ENCODE measurements at regions not wholly inside any gene's neighbourhood (a gene's known extent, or its start where the extent isn't known, plus 50 kb on each side); places are given as distances from the start of the nearest gene placed in this dataset.
A peak's percentile ranks its signal among the peaks of the same experiment; 100 is the strongest.
"Not testable (repeated sequence)": the region's sequence is repeated elsewhere in the genome, so short reads cannot be mapped to it uniquely, and the experiment has no call there.

DNA sequence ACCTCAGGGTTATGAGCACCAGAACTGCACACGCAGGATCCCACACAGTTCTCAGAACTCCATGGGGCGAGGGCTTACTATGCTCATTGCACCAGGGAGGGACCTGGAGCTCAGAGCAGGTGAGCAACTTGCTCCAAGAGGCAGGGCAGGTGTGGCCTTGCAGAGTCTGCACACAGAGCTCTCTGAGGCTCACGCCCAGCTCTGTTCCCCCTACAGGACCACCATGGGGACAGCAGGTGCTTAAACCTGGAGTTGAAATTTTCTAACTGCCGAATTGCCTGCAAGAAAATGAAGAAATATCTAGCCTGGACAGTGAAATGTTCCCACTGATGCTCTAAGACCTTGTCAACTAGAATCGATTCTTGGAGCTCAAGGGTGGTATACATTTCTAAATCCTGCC lies 49.9 kb upstream of the MSMB start:
- not testable (repeated sequence) for DNase-seq

DNA sequence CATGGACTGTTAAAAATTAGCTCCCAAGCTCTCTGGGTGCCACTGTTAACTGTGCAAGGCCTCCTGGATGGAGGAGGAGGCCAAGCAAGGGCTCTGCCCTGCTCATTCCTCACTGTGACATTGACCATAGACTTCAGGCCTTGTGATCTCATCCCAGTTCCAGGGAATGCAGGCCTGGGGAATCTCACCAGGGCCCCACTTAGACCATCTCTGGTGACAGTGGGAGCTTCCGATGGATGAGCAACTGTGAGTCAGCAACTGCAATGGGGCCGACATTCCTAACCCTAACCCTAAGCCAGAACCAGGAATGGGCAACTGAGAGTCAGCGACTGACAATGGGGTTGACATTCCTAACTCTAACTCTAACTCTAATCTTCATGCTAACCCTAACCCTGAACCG lies 50.4 kb upstream of the MSMB start:
- DNase-seq, result no peak

DNA sequence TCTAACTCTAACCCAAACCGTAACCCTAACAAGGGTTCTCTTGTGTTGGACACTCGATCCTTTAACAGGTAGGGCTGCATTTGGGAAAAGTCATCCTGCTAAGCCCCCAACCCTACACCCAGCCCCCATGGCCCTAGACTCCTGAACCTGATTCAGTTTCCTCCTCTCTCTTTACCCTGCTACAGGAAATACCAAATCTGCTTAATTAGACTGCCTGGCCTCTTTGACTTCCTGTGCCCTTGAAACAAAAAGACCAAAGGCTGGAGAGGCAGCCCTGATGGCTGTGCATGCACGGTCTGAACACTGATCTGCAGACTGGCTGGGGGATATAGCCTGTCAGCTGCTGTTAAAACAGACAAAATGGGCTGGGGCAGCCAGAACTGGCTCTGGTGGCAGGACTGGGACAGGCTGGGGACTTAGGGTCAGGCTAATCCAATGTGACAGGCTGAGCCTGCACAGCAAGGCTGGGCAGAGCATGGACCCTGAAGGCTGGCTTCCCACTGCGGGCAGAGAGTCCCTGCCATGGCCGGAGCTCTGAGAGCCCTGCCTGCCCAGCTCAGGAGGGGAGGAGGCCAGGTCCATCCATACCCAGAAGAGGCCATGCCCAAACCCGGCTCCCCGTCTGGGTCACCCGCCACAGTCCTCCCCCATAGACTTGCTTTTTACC lies 51.0 kb upstream of the MSMB start:
- peak; percentile 45 for DNase-seq

DNA sequence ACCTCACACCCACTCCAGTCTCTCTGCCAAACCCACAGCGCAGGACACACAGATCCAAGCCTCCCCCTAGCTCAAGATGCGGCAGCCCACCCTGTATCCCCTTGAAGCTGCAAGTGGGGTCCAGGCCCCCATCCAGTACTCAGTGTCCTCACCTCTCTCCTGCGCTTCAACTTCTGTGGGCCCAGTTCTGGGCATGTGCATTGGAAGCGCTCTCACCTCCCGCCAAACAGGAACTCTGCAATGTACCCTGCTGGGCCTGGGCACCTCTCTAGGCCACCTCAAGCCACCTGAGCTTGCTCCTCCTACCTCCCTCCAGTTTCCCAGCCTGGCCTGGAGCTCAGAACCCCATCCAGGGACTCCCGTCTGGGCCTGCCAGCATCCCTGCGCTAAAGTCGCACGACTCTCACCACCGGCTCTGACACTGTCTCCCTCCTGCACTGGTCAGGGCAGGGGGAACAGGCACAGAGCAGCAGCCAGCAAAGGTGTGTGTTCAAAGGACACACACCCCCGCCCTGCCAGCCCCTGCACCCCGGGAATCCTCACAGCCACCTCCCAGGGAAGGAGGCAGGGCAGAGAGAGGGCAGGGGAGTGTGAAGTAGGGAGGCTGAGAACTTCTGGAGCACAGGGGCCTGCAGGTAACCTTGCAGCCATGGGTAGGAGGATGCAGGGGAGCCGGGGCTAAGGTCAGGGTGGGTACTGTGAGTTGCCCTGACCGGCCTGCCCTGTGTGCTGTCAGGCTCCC lies 51.7 kb upstream of the MSMB start:
- no peak for DNase-seq

DNA sequence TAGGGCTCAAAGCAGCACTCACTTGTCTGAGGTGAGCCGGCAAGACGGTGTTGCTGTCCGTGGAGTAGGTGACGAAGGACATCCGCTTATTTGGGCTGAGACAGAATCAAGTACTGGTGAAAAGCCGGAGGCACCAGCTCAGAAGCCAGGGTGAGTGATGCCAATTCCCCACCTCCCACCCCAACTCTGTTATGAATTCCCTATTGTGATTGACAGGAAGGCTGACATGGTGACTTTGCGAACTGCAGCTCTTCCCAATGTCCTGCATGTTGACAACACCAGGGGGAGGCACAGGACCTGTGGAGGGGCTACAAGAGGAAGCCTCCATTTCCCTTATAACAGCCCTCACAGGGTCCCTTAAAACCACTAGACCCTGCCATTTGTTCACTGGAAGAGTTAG lies 52.3 kb upstream of the MSMB start:
- DNase-seq, result no peak

GRCh38 chr10:46098925-46099324 lies 52.9 kb upstream of the MSMB start:
- DNase-seq, result not testable (repeated sequence)

DNA sequence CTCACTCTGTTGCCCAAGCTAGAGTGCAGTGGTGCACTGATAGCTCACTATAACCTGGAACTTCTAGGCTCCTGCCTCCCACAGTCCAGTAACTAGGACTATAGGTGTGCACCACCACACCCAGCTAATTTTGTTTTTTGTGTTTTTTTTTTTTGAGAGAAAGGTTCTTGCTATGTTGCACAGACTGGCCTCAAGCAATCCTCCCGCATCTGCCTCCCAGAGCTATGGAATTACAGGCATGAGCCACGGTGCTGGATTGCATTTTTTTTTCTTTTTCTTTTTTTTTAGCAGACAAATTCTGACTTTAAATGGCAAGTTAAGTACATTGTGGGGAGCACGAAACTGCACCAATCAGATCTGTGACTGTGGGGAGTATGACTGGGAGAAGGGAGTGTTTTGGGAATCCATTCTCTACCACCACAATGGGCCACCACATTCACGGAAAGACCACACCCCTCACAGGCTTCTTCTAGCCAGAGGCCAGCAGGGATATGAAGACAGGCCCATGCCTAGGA lies 58.1 kb upstream of the MSMB start:
- no peak for DNase-seq

- DNase-seq, result not testable (repeated sequence)
Measured at GRCh38 chr10:46105416-46105815, 59.3 kb upstream of the MSMB start.

DNA sequence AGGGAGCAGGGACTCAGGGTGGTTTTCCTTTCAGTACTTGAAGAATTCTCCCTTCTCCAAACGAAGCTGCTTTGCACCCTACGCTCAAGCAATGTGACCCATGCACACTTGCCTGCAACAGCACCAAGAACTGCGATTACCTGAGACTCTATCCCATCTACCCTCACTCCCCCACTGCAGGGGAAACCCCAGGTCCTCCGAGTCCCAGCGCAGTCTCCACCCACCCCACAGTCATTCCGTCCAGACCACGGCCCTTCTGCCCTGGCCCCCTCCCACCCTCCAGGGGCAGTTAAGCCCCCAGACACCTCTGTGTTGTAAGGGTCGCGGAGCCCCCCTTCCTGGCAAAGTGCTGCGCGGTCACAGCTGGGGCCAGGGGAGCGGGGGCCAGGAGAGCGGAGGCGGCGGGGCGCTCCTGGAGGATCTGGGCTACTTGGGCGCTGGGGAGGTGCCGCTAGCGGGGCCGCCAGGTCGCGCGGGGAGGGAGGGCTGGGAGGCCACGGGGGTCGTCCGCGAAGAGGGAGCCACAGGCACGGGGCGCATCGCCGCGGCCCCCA lies 59.9 kb upstream of the MSMB start:
- DNase-seq, result peak; percentile 26

DNA sequence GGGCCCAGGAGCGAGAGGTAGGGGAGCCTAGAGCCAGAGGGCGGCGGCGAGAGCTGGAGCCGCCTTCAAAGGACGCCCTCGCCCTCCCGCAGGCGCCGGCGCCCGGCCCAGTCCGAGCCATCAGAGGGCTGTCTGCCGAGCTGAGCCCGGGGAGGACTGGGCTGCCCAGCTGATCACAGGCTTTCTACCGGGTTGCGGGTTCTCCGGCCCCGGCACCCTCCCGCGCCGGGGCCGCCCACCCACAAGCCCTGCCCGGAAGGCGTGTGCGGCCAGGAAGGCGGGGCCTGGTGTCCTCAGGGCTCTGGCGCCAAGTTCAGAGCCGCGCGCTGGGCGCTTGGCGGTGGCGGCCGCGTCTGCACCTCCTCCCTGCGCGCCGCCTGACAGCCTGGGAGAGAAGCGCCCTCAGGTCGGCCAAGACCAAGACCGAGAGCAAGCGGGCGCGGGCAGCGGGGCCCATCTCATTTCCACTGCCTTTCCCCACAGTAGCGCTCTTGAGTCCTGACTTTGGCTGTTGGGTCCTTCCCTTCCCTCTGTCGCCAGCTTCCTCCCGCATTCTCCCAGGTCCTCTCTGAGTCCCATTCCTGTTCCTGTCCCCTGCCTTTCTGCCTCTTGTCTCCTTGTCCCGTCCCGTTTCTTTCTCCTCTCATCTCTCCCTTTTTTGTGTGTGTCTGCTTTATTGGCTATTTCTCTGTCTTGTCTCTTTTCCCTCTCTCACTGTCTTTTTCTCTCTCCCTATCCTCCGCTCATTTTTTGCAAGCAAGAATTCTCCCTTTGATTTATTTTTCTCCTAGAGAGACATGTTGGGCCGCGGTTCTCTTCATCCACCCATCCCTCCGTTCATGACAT lies 60.6 kb upstream of the MSMB start:
- DNase-seq, result peak; percentile 61

- DNase-seq, result not testable (repeated sequence)
Measured at GRCh38 chr10:46108158-46108499, 62.1 kb upstream of the MSMB start.

- not testable (repeated sequence) for DNase-seq
Measured at GRCh38 chr10:46154271-46154670, 108.2 kb upstream of the MSMB start.

GRCh38 chr10:46154683-46155082 lies 108.6 kb upstream of the MSMB start:
- not testable (repeated sequence) for DNase-seq

GRCh38 chr10:46156866-46157265 lies 110.8 kb upstream of the MSMB start:
- DNase-seq, result not testable (repeated sequence)

- DNase-seq, result no peak
Measured at GRCh38 chr10:46169736-46170135, 117.1 kb upstream of the ANTXRL start.

GRCh38 chr10:46170789-46171188 lies 116.0 kb upstream of the ANTXRL start:
- DNase-seq, result no peak

GRCh38 chr10:46171661-46172060 lies 115.1 kb upstream of the ANTXRL start:
- DNase-seq, result no peak

GRCh38 chr10:46175296-46175695 lies 111.5 kb upstream of the ANTXRL start:
- no peak for DNase-seq

GRCh38 chr10:46175831-46176230 lies 111.0 kb upstream of the ANTXRL start:
- DNase-seq, result no peak

GRCh38 chr10:46187431-46187830 lies 99.4 kb upstream of the ANTXRL start:
- not testable (repeated sequence) for DNase-seq

DNA sequence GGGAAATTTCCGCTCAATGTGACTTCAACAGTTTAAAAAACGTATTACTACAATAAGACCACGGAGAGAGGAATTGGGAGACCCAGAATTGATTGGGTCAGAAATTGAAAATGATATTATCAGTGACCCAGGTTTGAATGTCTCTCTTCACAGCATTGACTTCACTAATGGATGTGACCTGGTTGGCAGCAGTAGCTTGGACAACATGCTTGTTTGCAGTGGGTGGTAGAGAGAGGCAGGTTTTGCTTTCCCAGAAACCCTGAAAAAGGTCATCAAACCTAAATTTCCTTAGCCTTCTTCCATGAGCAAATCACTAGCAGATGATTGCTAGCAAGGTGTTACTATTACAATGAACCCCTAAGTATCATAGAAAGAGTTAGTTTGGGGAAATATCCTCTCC lies 89.7 kb upstream of the ANTXRL start:
- no peak for DNase-seq

DNA sequence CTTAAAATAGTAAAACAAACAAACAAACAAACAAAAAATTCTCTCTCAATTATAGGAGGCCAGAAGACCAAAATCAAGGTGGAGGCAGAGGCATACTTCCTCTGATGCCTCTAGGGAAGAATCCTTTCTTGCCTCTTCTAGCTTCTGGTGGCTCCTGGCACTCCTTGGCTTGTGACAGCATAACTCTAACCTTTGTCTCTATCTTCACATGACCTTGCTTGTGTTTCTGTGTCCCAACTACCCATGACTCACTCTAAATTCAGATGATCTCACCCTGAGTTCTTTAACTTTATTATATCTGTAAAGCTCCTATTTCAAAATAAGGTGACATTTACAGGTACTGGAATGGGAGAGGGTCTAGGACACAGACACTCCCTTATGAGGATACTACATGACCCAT lies 88.3 kb upstream of the ANTXRL start:
- no peak for DNase-seq

DNA sequence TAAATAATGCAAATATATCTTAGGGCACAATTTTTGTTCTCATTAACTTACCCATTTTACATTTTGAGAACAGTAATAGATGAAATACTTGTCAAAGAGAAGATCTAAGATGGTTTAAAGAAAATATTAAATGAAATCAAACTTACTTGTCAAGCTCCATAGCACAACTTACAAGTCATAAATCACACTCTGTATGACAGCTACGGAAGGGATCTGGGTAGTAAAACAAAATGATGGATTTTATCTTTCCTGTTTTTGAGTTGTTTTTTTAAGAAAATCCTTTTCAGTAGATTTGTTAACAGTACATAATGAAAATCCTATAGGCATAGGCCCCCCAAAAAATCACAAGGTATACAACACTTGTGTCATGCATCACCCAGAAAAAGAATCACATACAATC lies 84.4 kb upstream of the ANTXRL start:
- not testable (repeated sequence) for DNase-seq
